NCI-H2196 (cell line): ENCODE measurements at regions not wholly inside any gene's neighbourhood (a gene's known extent, or its start where the extent isn't known, plus 50 kb on each side); places are given as distances from the start of the nearest gene placed in this dataset.

ENCODE experiments used
- DNase-seq: peaks from one replicate; lab custom pipeline; 2025; ENCODE audit not compliant: unreplicated experiment; lab: John Stamatoyannopoulos, UW

GRCh38 chr13:33616130-33616529 lies 201.8 kb upstream of the RFC3 start:
- DNase-seq: no peak

- no peak for DNase-seq
Measured at GRCh38 chr13:33617055-33617454, 200.9 kb upstream of the RFC3 start.

GRCh38 chr13:33624253-33624652 lies 193.7 kb upstream of the RFC3 start:
- DNase-seq: no peak

GRCh38 chr13:33624740-33625139 lies 193.2 kb upstream of the RFC3 start:
- no peak for DNase-seq

- no peak for DNase-seq
Measured at GRCh38 chr13:33626407-33626806, 191.5 kb upstream of the RFC3 start.

GRCh38 chr13:33628662-33629061 lies 189.3 kb upstream of the RFC3 start:
- DNase-seq: no peak

GRCh38 chr13:33629605-33630360 lies 188.2 kb upstream of the RFC3 start:
- no peak for DNase-seq

- no peak for DNase-seq
Measured at GRCh38 chr13:33633701-33634545, 184.0 kb upstream of the RFC3 start.

GRCh38 chr13:33634546-33634982 lies 183.4 kb upstream of the RFC3 start:
- DNase-seq: no peak

GRCh38 chr13:33636243-33636642 lies 181.7 kb upstream of the RFC3 start:
- no peak for DNase-seq

- DNase-seq: no peak
Measured at GRCh38 chr13:33636955-33637670, 180.8 kb upstream of the RFC3 start.

GRCh38 chr13:33637978-33638743 lies 179.8 kb upstream of the RFC3 start:
- no peak for DNase-seq

GRCh38 chr13:33639158-33639557 lies 178.8 kb upstream of the RFC3 start:
- no peak for DNase-seq

GRCh38 chr13:33639626-33640080 lies 178.3 kb upstream of the RFC3 start:
- DNase-seq: no peak

GRCh38 chr13:33640832-33641231 lies 177.1 kb upstream of the RFC3 start:
- DNase-seq: no peak

GRCh38 chr13:33642374-33643065 lies 175.4 kb upstream of the RFC3 start:
- DNase-seq: no peak

- no peak for DNase-seq
Measured at GRCh38 chr13:33644581-33645543, 173.1 kb upstream of the RFC3 start.

- DNase-seq: no peak
Measured at GRCh38 chr13:33645591-33646554, 172.1 kb upstream of the RFC3 start.
